ENCODE measurements at regions not wholly inside any gene's neighbourhood (a gene's known extent, or its start where the extent isn't known, plus 50 kb on each side); places are given as distances from the start of the nearest gene placed in this dataset.

DNA sequence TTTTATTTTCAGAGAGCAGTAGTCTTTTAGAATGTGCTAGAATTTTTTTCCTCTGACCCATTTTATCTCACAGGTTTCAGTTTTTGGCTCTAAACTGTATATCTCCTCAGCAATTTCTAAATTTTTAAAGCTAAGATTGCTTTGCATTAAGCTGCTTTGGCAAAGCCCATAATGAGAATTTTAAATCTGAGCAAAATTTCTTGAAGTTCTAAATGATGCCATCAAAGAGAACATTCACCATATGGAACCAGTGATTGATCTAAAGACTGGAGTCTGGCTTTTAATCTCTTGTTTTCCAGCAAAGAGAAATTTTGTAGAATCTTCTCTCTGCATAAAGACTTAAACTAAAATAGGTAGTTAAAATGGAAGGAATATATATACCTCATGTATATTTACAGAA is 313.6 kb downstream of the TBC1D32 start:
- no peak overlapping the region for H3K4me3 ChIP-seq (ENCODE audit: low read length)
- DNase-seq, result no peak
- H3K9me3 ChIP-seq (replicated peaks; ENCODE audit: control insufficient read depth, low read depth, low read length), result peaks cover 3% of the 10 kb centered on the region
- H3K27ac ChIP-seq (ENCODE audit: low read length), result no peak overlapping the region
- no peaks in the 10 kb centered on the region for H3K36me3 ChIP-seq (ENCODE audit: control insufficient read depth, insufficient read depth, low read length)
- H3K27me3 ChIP-seq (ENCODE audit: control insufficient read depth, insufficient read depth, low read length), result no peaks in the 10 kb centered on the region
- H3K4me1 ChIP-seq (ENCODE audit: control insufficient read depth, insufficient read depth, low read length), result no peaks in the 10 kb centered on the region

DNA sequence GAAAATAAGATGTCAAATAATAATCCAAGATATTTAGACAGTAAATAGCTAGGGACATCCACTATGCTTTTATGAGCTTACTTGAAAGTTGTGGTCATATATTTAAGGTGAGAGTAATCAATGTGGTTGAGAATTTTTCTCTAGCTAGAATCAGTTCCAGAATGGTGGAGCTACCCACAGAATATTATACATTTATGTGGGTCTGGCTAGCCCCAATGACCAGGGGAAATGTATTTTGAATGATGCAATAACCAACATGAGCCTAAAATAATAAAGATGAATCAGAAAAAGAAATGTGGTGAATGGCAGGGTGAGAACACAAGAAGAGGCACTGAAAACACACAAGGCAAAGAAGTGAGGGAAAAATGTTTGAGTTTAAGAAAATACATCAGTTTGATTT is 325.7 kb downstream of the TBC1D32 start:
- Histone ChIP-seq H3K4me1 (ENCODE audit: control insufficient read depth, insufficient read depth, low read length) (no peaks in the 10 kb centered on the region), H3K27me3 (ENCODE audit: control insufficient read depth, insufficient read depth, low read length) (no peaks in the 10 kb centered on the region), H3K4me3 (ENCODE audit: low read length) (no peak overlapping the region), H3K27ac (ENCODE audit: low read length) (no peak overlapping the region), H3K36me3 (ENCODE audit: control insufficient read depth, insufficient read depth, low read length) (no peaks in the 10 kb centered on the region), H3K9me3 (replicated peaks; ENCODE audit: control insufficient read depth, low read depth, low read length) (peaks cover 2% of the 10 kb centered on the region)
- no peak for DNase-seq

GRCh38 chr6:121006024-121006423 is 328.3 kb downstream of the TBC1D32 start:
- Histone ChIP-seq H3K27ac (ENCODE audit: low read length) (no peak overlapping the region), H3K4me3 (ENCODE audit: low read length) (no peak overlapping the region), H3K9me3 (replicated peaks; ENCODE audit: control insufficient read depth, low read depth, low read length) (peaks cover 4% of the 10 kb centered on the region), H3K27me3 (ENCODE audit: control insufficient read depth, insufficient read depth, low read length) (no peaks in the 10 kb centered on the region), H3K36me3 (ENCODE audit: control insufficient read depth, insufficient read depth, low read length) (no peaks in the 10 kb centered on the region), H3K4me1 (ENCODE audit: control insufficient read depth, insufficient read depth, low read length) (no peaks in the 10 kb centered on the region)
- no peak for DNase-seq
- WGBS (ENCODE audit: insufficient coverage), result no CpG with 5 or more reads among the region's 2 CpGs

- no CpG with 5 or more reads among the region's 5 CpGs for WGBS (ENCODE audit: insufficient coverage)
- H3K27me3 ChIP-seq (ENCODE audit: control insufficient read depth, insufficient read depth, low read length), result no peaks in the 10 kb centered on the region
- DNase-seq, result peak; percentile 2
- no peak overlapping the region for H3K4me3 ChIP-seq (ENCODE audit: low read length)
- no peak overlapping the region for H3K27ac ChIP-seq (ENCODE audit: low read length)
- no peaks in the 10 kb centered on the region for H3K36me3 ChIP-seq (ENCODE audit: control insufficient read depth, insufficient read depth, low read length)
- H3K4me1 ChIP-seq (ENCODE audit: control insufficient read depth, insufficient read depth, low read length), result no peaks in the 10 kb centered on the region
- H3K9me3 ChIP-seq (replicated peaks; ENCODE audit: control insufficient read depth, low read depth, low read length), result peaks cover 4% of the 10 kb centered on the region
These were observed 333.9 kb downstream of the TBC1D32 start for GRCh38 chr6:121000381-121000780.

DNA sequence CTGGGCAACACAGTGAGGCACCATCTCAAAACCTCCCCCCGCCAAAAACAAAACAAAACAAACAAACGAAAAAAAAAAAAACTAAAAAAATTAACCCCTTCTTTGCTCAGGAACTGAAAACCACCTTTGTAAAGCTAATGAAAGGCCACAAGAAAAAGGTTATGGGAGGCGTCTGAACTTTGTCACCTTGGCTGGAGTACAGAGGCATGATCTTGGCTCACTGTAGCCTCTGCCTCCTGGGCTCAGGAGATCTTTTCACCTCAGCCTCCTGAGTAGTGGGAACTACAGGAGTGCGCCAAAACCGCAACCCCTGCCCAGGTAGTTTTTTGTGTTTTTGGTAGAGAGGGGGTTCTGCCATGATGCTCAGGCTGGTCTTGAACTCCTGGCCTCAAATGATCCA is 337.9 kb downstream of the TBC1D32 start:
- no peak for DNase-seq
- Histone ChIP-seq H3K9me3 (replicated peaks; ENCODE audit: control insufficient read depth, low read depth, low read length) (no peaks in the 10 kb centered on the region), H3K27me3 (ENCODE audit: control insufficient read depth, insufficient read depth, low read length) (no peaks in the 10 kb centered on the region), H3K4me3 (ENCODE audit: low read length) (no peak overlapping the region), H3K27ac (ENCODE audit: low read length) (no peak overlapping the region), H3K36me3 (ENCODE audit: control insufficient read depth, insufficient read depth, low read length) (no peaks in the 10 kb centered on the region), H3K4me1 (ENCODE audit: control insufficient read depth, insufficient read depth, low read length) (no peaks in the 10 kb centered on the region)
- no CpG with 5 or more reads among the region's 5 CpGs for WGBS (ENCODE audit: insufficient coverage)

DNA sequence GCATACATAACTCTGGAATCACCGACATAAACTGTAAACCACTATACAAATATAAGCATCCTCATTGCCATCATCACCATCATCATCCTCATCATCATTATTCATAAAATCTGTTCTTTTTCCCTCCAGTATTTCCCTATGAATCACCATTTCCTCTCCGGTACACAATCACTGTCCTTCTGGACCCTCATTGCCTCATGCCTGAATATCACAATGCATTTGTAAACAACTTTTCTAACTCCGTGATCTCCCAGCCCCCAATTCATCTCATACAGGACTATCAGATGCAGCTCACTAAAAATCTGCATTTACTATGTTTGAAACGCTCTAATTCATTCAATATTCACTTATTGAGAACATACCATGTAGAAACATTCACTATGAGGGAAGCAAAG is 339.7 kb downstream of the TBC1D32 start:
- Histone ChIP-seq H3K9me3 (replicated peaks; ENCODE audit: control insufficient read depth, low read depth, low read length) (no peaks in the 10 kb centered on the region), H3K27me3 (ENCODE audit: control insufficient read depth, insufficient read depth, low read length) (no peaks in the 10 kb centered on the region), H3K4me3 (ENCODE audit: low read length) (no peak overlapping the region), H3K36me3 (ENCODE audit: control insufficient read depth, insufficient read depth, low read length) (no peaks in the 10 kb centered on the region), H3K27ac (ENCODE audit: low read length) (no peak overlapping the region), H3K4me1 (ENCODE audit: control insufficient read depth, insufficient read depth, low read length) (no peaks in the 10 kb centered on the region)
- no peak for DNase-seq
- 50% methylated on average over 2 of the region's 4 CpGs for WGBS (ENCODE audit: insufficient coverage)

DNA sequence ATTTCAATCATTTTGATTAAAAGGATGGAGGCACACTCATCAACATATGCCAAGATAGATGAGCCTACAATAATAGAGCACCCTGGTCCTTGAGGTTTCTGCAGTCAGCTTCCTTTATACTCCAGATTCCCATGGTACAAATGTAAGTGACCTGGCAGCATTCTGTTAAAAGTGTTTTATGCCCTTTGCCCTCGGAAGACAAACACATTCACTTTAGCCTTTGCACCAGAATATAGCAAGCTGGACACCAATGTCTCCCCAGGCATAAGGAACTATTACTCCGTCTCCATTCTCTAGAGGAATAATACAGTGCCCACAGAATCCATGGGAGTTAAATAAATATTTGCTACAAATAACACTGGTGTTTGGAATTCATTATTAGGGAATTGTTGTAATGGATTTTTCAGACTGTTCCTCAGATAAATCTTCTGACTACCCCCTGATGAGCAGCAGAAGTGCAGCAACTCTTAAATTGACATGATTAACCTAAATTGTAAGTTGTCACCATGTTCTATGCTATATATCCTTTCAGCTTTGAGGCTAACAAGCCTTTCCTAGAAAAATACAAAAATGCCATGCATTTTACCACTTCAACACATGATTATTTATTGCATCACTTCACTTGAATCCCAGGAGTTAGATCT is 340.2 kb downstream of the TBC1D32 start:
- no peaks in the 10 kb centered on the region for H3K36me3 ChIP-seq (ENCODE audit: control insufficient read depth, insufficient read depth, low read length)

DNA sequence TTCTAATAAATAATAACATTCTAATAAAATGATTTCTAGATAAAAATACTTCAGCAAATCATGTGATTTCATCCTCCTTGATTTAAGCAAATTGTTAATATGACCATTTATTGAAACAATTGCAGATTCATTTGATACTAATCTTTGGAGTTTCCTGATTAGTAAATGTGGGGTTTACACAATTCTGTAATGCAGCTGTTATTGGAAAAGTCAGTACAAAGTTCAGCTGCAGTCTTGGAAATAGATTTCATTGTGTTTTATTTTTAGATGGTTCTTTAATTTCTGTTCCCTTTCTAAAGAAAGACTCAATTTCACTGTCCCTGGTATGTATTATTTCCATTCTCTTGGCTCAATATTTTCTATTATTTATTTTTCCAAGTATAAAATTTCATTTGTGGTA is 342.0 kb downstream of the TBC1D32 start:
- Histone ChIP-seq H3K27ac (ENCODE audit: low read length) (no peak overlapping the region), H3K36me3 (ENCODE audit: control insufficient read depth, insufficient read depth, low read length) (no peaks in the 10 kb centered on the region), H3K4me1 (ENCODE audit: control insufficient read depth, insufficient read depth, low read length) (no peaks in the 10 kb centered on the region), H3K4me3 (ENCODE audit: low read length) (no peak overlapping the region), H3K27me3 (ENCODE audit: control insufficient read depth, insufficient read depth, low read length) (no peaks in the 10 kb centered on the region), H3K9me3 (replicated peaks; ENCODE audit: control insufficient read depth, low read depth, low read length) (no peaks in the 10 kb centered on the region)
- DNase-seq, result no peak

More for the DNA sequence above, 340.2 kb downstream of the TBC1D32 start:
- Histone ChIP-seq H3K27me3 (ENCODE audit: control insufficient read depth, insufficient read depth, low read length) (no peaks in the 10 kb centered on the region), H3K4me1 (ENCODE audit: control insufficient read depth, insufficient read depth, low read length) (no peaks in the 10 kb centered on the region), H3K4me3 (ENCODE audit: low read length) (no peak overlapping the region), H3K27ac (ENCODE audit: low read length) (no peak overlapping the region), H3K9me3 (replicated peaks; ENCODE audit: control insufficient read depth, low read depth, low read length) (no peaks in the 10 kb centered on the region)
- no peak for DNase-seq
- no CpG with 5 or more reads among the region's 2 CpGs for WGBS (ENCODE audit: insufficient coverage)

- WGBS (ENCODE audit: insufficient coverage), result 90% methylated on average over 2 of the region's 5 CpGs
- H3K36me3 ChIP-seq (ENCODE audit: control insufficient read depth, insufficient read depth, low read length), result no peaks in the 10 kb centered on the region
- H3K9me3 ChIP-seq (replicated peaks; ENCODE audit: control insufficient read depth, low read depth, low read length), result no peaks in the 10 kb centered on the region
- no peak for DNase-seq
- no peaks in the 10 kb centered on the region for H3K27me3 ChIP-seq (ENCODE audit: control insufficient read depth, insufficient read depth, low read length)
- no peak overlapping the region for H3K4me3 ChIP-seq (ENCODE audit: low read length)
- H3K27ac ChIP-seq (ENCODE audit: low read length), result no peak overlapping the region
- H3K4me1 ChIP-seq (ENCODE audit: control insufficient read depth, insufficient read depth, low read length), result no peaks in the 10 kb centered on the region
These were observed 343.4 kb downstream of the TBC1D32 start for GRCh38 chr6:120990866-120991265.

DNA sequence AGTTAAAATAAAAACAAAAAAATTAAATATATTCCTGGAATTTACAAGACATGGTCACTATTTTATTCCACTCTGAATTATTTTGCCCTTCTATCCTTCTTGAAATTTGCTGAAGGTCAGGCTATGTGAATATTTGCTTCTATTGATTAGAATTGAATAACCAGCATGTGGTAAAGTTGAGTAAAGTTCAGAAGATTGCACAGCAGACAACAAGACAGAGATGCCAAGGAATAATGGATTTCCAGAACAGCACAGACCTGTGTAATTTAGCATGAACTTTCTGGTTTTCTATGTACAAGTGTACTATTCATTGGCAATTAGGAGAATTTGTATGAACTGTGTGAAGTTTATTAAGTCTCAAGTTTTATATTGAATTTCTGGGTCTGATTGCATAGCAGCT is 352.4 kb downstream of the TBC1D32 start:
- Histone ChIP-seq H3K4me3 (ENCODE audit: low read length) (no peak overlapping the region), H3K36me3 (ENCODE audit: control insufficient read depth, insufficient read depth, low read length) (no peaks in the 10 kb centered on the region), H3K27ac (ENCODE audit: low read length) (no peak overlapping the region), H3K9me3 (replicated peaks; ENCODE audit: control insufficient read depth, low read depth, low read length) (no peaks in the 10 kb centered on the region), H3K4me1 (ENCODE audit: control insufficient read depth, insufficient read depth, low read length) (no peaks in the 10 kb centered on the region), H3K27me3 (ENCODE audit: control insufficient read depth, insufficient read depth, low read length) (no peaks in the 10 kb centered on the region)
- no peak for DNase-seq

DNA sequence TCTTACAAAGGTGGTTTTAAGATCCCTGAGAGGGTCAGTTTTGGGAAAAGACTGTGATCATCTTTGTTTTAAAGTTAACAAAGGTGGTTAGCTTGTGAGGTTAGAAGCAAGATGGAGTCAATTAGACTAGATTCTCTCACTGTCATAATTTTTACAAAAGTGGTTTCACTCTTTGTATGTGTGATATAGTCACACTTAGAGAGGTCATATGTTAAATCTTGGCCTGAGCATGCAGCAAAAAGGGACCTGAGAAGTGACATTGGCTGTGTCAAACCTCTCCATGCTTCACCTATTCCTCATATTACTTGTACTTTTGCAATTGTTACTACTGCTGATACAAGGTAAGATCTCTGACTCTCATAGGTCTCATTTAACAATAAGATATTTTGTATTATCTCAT is 368.0 kb downstream of the TBC1D32 start:
- H3K9me3 ChIP-seq (replicated peaks; ENCODE audit: control insufficient read depth, low read depth, low read length), result no peaks in the 10 kb centered on the region
- H3K4me3 ChIP-seq (ENCODE audit: low read length), result no peak overlapping the region
- H3K4me1 ChIP-seq (ENCODE audit: control insufficient read depth, insufficient read depth, low read length), result no peaks in the 10 kb centered on the region
- no peak overlapping the region for H3K27ac ChIP-seq (ENCODE audit: low read length)
- no peaks in the 10 kb centered on the region for H3K27me3 ChIP-seq (ENCODE audit: control insufficient read depth, insufficient read depth, low read length)
- no peak for DNase-seq
- H3K36me3 ChIP-seq (ENCODE audit: control insufficient read depth, insufficient read depth, low read length), result no peaks in the 10 kb centered on the region
